ENCODE measurements at regions not wholly inside any gene's neighbourhood (a gene's known extent, or its start where the extent isn't known, plus 50 kb on each side); places are given as distances from the start of the nearest gene placed in this dataset.

GRCh38 chr3:55402886-55403609 lies 84.1 kb downstream of the WNT5A start:
- TF ChIP-seq CTCF (IDR thresholded peaks at IDR 0.05; ENCODE audit: low read depth, low read length, missing control alignments), result no peak
- no peak for DNase-seq (ENCODE audit: low read depth)
- no peak overlapping the region for H3K4me3 ChIP-seq (ENCODE audit: low read depth, low read length)

- DNase-seq (ENCODE audit: low read depth), result no peak
- no peak overlapping the region for H3K4me3 ChIP-seq (ENCODE audit: low read depth, low read length)
- TF ChIP-seq CTCF (IDR thresholded peaks at IDR 0.05; ENCODE audit: low read depth, low read length, missing control alignments), result no peak
Measured at GRCh38 chr3:55380561-55380960, 106.5 kb downstream of the WNT5A start.

- no peak for DNase-seq (ENCODE audit: low read depth)
- TF ChIP-seq CTCF (IDR thresholded peaks at IDR 0.05; ENCODE audit: low read depth, low read length, missing control alignments), result no peak
- no peak overlapping the region for H3K4me3 ChIP-seq (ENCODE audit: low read depth, low read length)
Measured at GRCh38 chr3:55376753-55377347, 110.3 kb downstream of the WNT5A start.

GRCh38 chr3:55373423-55373822 lies 113.7 kb downstream of the WNT5A start:
- no peak for TF ChIP-seq CTCF (IDR thresholded peaks at IDR 0.05; ENCODE audit: low read depth, low read length, missing control alignments)
- no peak overlapping the region for H3K4me3 ChIP-seq (ENCODE audit: low read depth, low read length)
- DNase-seq (ENCODE audit: low read depth), result no peak

GRCh38 chr3:55370272-55370671 lies 116.8 kb downstream of the WNT5A start:
- H3K4me3 ChIP-seq (ENCODE audit: low read depth, low read length), result no peak overlapping the region
- no peak for TF ChIP-seq CTCF (IDR thresholded peaks at IDR 0.05; ENCODE audit: low read depth, low read length, missing control alignments)
- no peak for DNase-seq (ENCODE audit: low read depth)

GRCh38 chr3:55369141-55369847 lies 117.8 kb downstream of the WNT5A start:
- no peak for DNase-seq (ENCODE audit: low read depth)
- TF ChIP-seq CTCF (IDR thresholded peaks at IDR 0.05; ENCODE audit: low read depth, low read length, missing control alignments), result no peak
- no peak overlapping the region for H3K4me3 ChIP-seq (ENCODE audit: low read depth, low read length)

All from GM12864 (cell line).